ENCODE measurements at regions not wholly inside any gene's neighbourhood (a gene's known extent, or its start where the extent isn't known, plus 50 kb on each side); places are given as distances from the start of the nearest gene placed in this dataset.

DNA sequence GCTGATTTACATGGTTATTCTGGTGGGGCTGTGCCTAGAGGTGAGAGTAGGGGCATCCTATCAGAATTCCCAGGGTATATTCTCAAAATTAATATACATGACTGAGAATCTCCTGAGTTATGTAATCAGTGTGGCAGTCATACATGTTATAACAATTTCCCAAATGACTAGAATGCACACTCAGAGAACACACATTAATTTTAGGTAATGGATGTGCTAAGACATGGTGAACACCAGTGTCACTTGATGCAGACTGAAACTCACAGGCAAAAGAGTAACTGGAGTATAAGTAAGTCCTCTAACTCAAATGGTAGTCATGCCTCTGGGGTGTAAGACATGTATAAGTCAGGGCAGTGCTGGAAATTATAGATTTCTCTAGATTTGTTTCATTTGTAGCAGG lies 1198.4 kb upstream of the CITED2 start:
- TF ChIP-seq POLR2AphosphoS5 (IDR thresholded peaks at IDR 0.05) = no peak
- no peak for TF ChIP-seq POLR2A (IDR thresholded peaks at IDR 0.05)
- TF ChIP-seq, protein P1, sequence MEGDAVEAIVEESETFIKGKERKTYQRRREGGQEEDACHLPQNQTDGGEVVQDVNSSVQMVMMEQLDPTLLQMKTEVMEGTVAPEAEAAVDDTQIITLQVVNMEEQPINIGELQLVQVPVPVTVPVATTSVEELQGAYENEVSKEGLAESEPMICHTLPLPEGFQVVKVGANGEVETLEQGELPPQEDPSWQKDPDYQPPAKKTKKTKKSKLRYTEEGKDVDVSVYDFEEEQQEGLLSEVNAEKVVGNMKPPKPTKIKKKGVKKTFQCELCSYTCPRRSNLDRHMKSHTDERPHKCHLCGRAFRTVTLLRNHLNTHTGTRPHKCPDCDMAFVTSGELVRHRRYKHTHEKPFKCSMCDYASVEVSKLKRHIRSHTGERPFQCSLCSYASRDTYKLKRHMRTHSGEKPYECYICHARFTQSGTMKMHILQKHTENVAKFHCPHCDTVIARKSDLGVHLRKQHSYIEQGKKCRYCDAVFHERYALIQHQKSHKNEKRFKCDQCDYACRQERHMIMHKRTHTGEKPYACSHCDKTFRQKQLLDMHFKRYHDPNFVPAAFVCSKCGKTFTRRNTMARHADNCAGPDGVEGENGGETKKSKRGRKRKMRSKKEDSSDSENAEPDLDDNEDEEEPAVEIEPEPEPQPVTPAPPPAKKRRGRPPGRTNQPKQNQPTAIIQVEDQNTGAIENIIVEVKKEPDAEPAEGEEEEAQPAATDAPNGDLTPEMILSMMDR (IDR thresholded peaks at IDR 0.05) = no peak
- TF ChIP-seq EP300 (IDR thresholded peaks at IDR 0.05) = no peak
- H3K36me3 ChIP-seq = no peaks in the 10 kb centered on the region
- H3K27ac ChIP-seq = peak overlapping the region in 1 of 4 donors; percentile 42
- H3K4me1 ChIP-seq = peaks cover 0 to 18% (median 0%) of the 10 kb centered on the region in 3 donors
- no peak for ATAC-seq
- no peaks in the 10 kb centered on the region for H3K27me3 ChIP-seq
- H3K9me3 ChIP-seq = no peaks in the 10 kb centered on the region
- no peak overlapping the region for H3K4me3 ChIP-seq

DNA sequence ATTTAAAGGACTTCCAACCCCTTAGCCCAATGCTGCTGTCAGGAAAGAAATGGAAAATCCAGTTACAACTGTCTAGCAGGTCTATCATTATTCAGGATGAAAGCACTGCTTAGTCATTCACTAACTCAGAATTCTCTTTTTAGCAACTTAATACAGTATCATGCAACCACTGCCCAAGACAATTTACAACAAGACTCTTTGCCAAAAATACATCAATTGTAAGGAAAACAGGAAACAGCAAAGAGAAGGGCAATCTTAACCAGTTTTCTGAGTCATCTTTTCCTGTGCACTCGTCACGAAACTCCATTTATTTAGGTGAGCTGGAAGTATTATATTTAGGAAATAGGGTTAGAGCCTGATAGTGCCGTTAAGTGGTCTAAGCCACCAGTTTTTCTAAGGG lies 1197.7 kb upstream of the CITED2 start:
- Histone ChIP-seq H3K36me3 (no peaks in the 10 kb centered on the region), H3K27ac (peak overlapping the region in 1 of 4 donors; percentile 42), H3K27me3 (no peaks in the 10 kb centered on the region), H3K9me3 (no peaks in the 10 kb centered on the region), H3K4me3 (no peak overlapping the region), H3K4me1 (peaks cover under 1 to 24% (median 1%) of the 10 kb centered on the region in 3 donors)
- TF ChIP-seq POLR2A (IDR thresholded peaks at IDR 0.05) = no peak
- peak; percentile 75 for TF ChIP-seq POLR2AphosphoS5 (IDR thresholded peaks at IDR 0.05)
- 7 to 10% methylated on average over 3 of the region's 3 CpGs for WGBS, 2 donors (ENCODE audit: low coverage in 1 of 2)
- ATAC-seq = peak; percentile 27

DNA sequence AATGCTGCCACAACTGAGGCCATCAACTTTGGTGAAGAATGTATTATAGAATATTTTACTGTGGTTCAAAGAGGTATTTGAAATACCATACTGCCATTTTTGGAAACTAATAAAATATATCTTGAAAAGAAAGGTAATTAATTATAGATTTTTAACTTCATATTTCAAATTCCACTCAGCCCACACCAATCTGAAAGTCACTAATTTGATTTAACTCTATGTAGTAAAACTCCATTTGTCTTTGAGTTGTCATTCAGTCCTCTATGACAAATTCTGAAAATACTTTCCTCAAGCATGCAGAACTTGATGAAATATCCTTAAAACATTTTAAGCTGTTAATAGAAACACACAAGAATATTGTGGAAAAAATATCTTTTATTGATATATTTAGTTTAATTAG lies 1196.7 kb upstream of the CITED2 start:
- Histone ChIP-seq H3K27me3 (no peaks in the 10 kb centered on the region), H3K4me1 (peaks cover 8 to 34% (median 8%) of the 10 kb centered on the region in 3 donors), H3K27ac (no peak overlapping the region), H3K9me3 (no peaks in the 10 kb centered on the region), H3K4me3 (no peak overlapping the region), H3K36me3 (no peaks in the 10 kb centered on the region)
- TF ChIP-seq POLR2A (IDR thresholded peaks at IDR 0.05) (no peak), EP300 (IDR thresholded peaks at IDR 0.05) (no peak), POLR2AphosphoS5 (IDR thresholded peaks at IDR 0.05) (no peak)
- TF ChIP-seq, protein P1 (IDR thresholded peaks at IDR 0.05) = no peak
- ATAC-seq = no peak

DNA sequence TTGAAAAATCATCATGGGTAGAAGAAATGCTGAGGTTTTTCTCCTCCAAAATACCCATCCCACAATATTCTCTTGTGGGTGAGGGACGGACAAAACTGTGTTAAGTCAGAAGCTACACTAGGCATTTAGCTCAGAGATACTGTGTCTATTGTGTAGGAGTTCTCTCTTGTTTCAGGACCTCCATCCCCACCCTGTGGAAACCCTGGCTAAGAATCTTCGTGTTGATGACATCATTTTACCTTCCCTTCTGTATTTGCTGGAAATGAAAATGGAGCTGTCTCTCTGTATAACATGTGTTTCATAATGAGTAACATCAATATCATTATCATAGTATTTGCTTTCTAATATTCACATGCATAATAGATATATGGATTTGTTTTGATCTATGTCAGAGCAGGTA lies 1193.0 kb upstream of the CITED2 start:
- no peaks in the 10 kb centered on the region for H3K9me3 ChIP-seq
- H3K27ac ChIP-seq = peak overlapping the region; percentile 61 to 73 (median 66)
- WGBS, 2 donors (ENCODE audit: low coverage in 1 of 2) = 67 to 73% methylated on average over 2 of the region's 2 CpGs
- ATAC-seq = no peak
- TF ChIP-seq POLR2AphosphoS5 (IDR thresholded peaks at IDR 0.05) (no peak), POLR2A (IDR thresholded peaks at IDR 0.05) (no peak), EP300 (IDR thresholded peaks at IDR 0.05) (no peak)
- TF ChIP-seq, protein P1 (IDR thresholded peaks at IDR 0.05) = no peak
- no peaks in the 10 kb centered on the region for H3K36me3 ChIP-seq
- H3K27me3 ChIP-seq = no peaks in the 10 kb centered on the region
- H3K4me1 ChIP-seq = peaks cover 8 to 28% (median 9%) of the 10 kb centered on the region in 3 donors
- H3K4me3 ChIP-seq = no peak overlapping the region

DNA sequence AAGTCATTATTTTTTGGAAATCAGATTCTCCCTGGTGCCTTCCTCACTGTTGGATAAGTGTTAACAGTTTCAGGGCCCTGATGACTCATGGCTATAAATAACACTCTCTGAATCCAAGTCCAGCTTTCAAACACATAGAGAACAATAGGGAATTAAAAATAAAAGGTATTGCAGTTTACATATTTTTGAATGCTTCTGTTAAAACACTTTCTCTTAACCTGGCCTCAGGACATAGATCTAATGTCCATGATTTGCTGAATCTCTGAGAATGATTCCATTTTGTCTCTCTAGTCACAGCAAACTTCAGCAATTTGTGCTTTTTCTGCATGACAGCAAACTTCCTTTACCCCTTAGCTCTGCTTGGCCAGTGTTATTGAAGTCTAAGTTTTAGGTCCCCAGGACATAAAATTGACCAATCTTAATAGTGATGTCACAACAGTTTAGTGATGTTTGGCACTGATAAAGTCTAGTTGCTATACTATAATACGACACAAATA lies 1192.4 kb upstream of the CITED2 start:
- H3K4me1 ChIP-seq = peaks cover 8 to 22% (median 9%) of the 10 kb centered on the region in 3 donors
- no peaks in the 10 kb centered on the region for H3K9me3 ChIP-seq
- TF ChIP-seq POLR2A (IDR thresholded peaks at IDR 0.05) = no peak
- TF ChIP-seq, protein P1 (IDR thresholded peaks at IDR 0.05) = no peak
- TF ChIP-seq POLR2AphosphoS5 (IDR thresholded peaks at IDR 0.05) = no peak
- no peak for TF ChIP-seq EP300 (IDR thresholded peaks at IDR 0.05)
- peak; percentile 77 for ATAC-seq
- 20 to 63% methylated on average over 1 of the region's 1 CpG for WGBS, 2 donors (ENCODE audit: low coverage in 1 of 2)
- H3K27ac ChIP-seq = peak overlapping the region; percentile 61 to 73 (median 66)
- no peaks in the 10 kb centered on the region for H3K36me3 ChIP-seq
- H3K27me3 ChIP-seq = no peaks in the 10 kb centered on the region
- no peak overlapping the region for H3K4me3 ChIP-seq
